GM12878 (cell line): ENCODE measurements at regions not wholly inside any gene's neighbourhood (a gene's known extent, or its start where the extent isn't known, plus 50 kb on each side); places are given as distances from the start of the nearest gene placed in this dataset.

Source experiments
- ATAC-seq: fragments of 200-7000 bp; cut with Tn5 transposase; 3 replicates; pipeline ENCODE4 v1.9.1; 2020; ENCODE audit warnings: mild to moderate bottlenecking, moderate library complexity
- BruUV-seq: library from RNA; stranded (reverse); fragments of 400-500 nt; replicated peaks from 2 replicates; lab custom pipeline; 2021; lab: Mats Ljungman, UMichigan
- CTCF ChIA-PET: fragments of 300-600 bp; sonication (Branson Sonifier 250); formaldehyde crosslinking; extraction: SDS; loops from one replicate; lab custom pipeline; 2021; ENCODE audit warnings: inconsistent platforms; lab: Yijun Ruan, JAX
- POLR2A ChIA-PET: fragments of 350-600 bp; formaldehyde crosslinking; extraction: SDS; loops from one replicate; lab custom pipeline; 2021; ENCODE audit warnings: inconsistent platforms; lab: Charles Lee
- RAD21 ChIA-PET: fragments of 300-600 bp; sonication (Branson Sonifier 250); formaldehyde crosslinking; loops from one replicate; lab custom pipeline; 2023; ENCODE audit warnings: antibody characterized with exemption; ENCODE audit not compliant: unreplicated experiment; lab: Charles Lee
- SMC1A ChIA-PET: fragments of 300-600 bp; sonication (Branson Sonifier 250); formaldehyde crosslinking; loops from one replicate; lab custom pipeline; 2023; ENCODE audit not compliant: unreplicated experiment, uncharacterized antibody; lab: Charles Lee
- DNase-seq: peaks from one replicate; pipeline ENCODE4 v3.0.0-alpha.2; 2011; ENCODE audit warnings: low read depth, low spot score
- FAIRE-seq: peaks from 3 replicates; lab custom pipeline; 2011; peaks lifted over from hg19 to GRCh38; lab: Jason Lieb, UNC
- H2AFZ ChIP-seq: 2 replicates; pipeline ENCODE4 v1.6.0; 2011; ENCODE audit warnings: low read depth, low read length, control low read depth; ENCODE audit not compliant: control insufficient read depth
- H3K27ac ChIP-seq: 2 replicates; pipeline ENCODE4 v1.5.1; 2011; ENCODE audit warnings: control low read depth; ENCODE audit not compliant: control insufficient read depth, insufficient read depth
- H3K27me3 ChIP-seq, 2 experiments: replicated peaks in 1 of 2; 2 replicates each; pipeline versions ENCODE4 v1.6.0 to v1.6.1; 2011; ENCODE audit warnings: low read length in 1 of 2; ENCODE audit not compliant: control insufficient read depth in 2 of 2, insufficient read depth in 2 of 2
- H3K36me3 ChIP-seq, 2 experiments: 2 replicates each; pipeline ENCODE4 v1.5.1; 2011; ENCODE audit warnings: low read length in 1 of 2; ENCODE audit not compliant: control insufficient read depth in 2 of 2, insufficient read depth in 2 of 2
- H3K4me1 ChIP-seq: 2 replicates; pipeline ENCODE4 v1.6.1; 2011; ENCODE audit warnings: mild to moderate bottlenecking, low read length, moderate library complexity, mixed read lengths; ENCODE audit not compliant: control insufficient read depth, insufficient read depth
- H3K4me2 ChIP-seq: 2 replicates; pipeline ENCODE4 v1.6.0; 2011; ENCODE audit warnings: control low read depth; ENCODE audit not compliant: control insufficient read depth, insufficient read depth
- H3K4me3 ChIP-seq: fragments of 200-600 bp; sonication (generic); 2 replicates; pipeline ENCODE4 v1.5.1; 2016
- H3K79me2 ChIP-seq: 2 replicates; pipeline ENCODE4 v1.6.0; 2011; ENCODE audit warnings: low read length; ENCODE audit not compliant: control insufficient read depth, insufficient read depth
- H3K9ac ChIP-seq: 2 replicates; pipeline ENCODE4 v1.8.0; 2011; ENCODE audit warnings: low read length, control low read depth, mixed read lengths; ENCODE audit not compliant: control insufficient read depth, insufficient read depth
- H3K9me3 ChIP-seq: replicated peaks from 3 replicates; pipeline ENCODE4 v1.5.1; 2011; ENCODE audit warnings: mild to moderate bottlenecking, low read length; ENCODE audit not compliant: control insufficient read depth, insufficient read depth
- H4K20me1 ChIP-seq: 2 replicates; pipeline ENCODE4 v1.6.0; 2011; ENCODE audit not compliant: control insufficient read depth, insufficient read depth
- BHLHE40 ChIP-seq, 2 experiments: fragments of 450-650 bp in 1 of 2; IDR thresholded peaks; 2 replicates each; pipeline ENCODE4 v1.6.1; 2011 to 2017; ENCODE audit warnings: low read depth in 2 of 2, borderline replicate concordance in 1 of 2, improper control_type of control experiment in 1 of 2, low read length in 1 of 2, mild to moderate bottlenecking in 1 of 2
- CBX3 ChIP-seq: fragments of 200-600 bp; sonication (generic); IDR thresholded peaks from 2 replicates; pipeline ENCODE4 v1.6.1; 2016; ENCODE audit warnings: low read depth, borderline replicate concordance
- CHD1 ChIP-seq: IDR thresholded peaks from 2 replicates; pipeline ENCODE4 v1.6.1; 2012; ENCODE audit warnings: low read depth, low read length, improper control_type of control experiment
- HDAC2 ChIP-seq: fragments of 200-600 bp; sonication (generic); IDR thresholded peaks from 2 replicates; pipeline ENCODE4 v1.6.1; 2017
- PAX8 ChIP-seq: fragments of 450-650 bp; IDR thresholded peaks from 2 replicates; pipeline ENCODE4 v1.6.1; 2017; ENCODE audit warnings: mild to moderate bottlenecking, moderate library complexity
- RELA ChIP-seq: fragments of 450-650 bp; IDR thresholded peaks from 2 replicates; pipeline ENCODE4 v1.8.0; 2014; ENCODE audit warnings: borderline replicate concordance; ENCODE audit not compliant: partially characterized antibody
- SREBF2 ChIP-seq: IDR thresholded peaks from 2 replicates; pipeline ENCODE4 v1.6.1; 2012; ENCODE audit warnings: mild to moderate bottlenecking, low read length
- WGBS: methylation state at CpG from one replicate; pipeline ENCODE4 v1.1.6; 2016; ENCODE audit warnings: low lambda C conversion rate; ENCODE audit not compliant: insufficient replicate concordance, insufficient coverage; ENCODE audit errors: missing lambda C conversion rate; 5-methylcytosine and 5-hydroxymethylcytosine counted together
- in situ Hi-C: fragments of 300-500 bp; cut with MboI; formaldehyde crosslinking; loops from 9 replicates; pipeline ENCODE4 v1.14.3; 2018; ENCODE audit warnings: mixed read lengths
- intact Hi-C: fragments of 100-400 bp; cut with micrococcal nuclease; formaldehyde crosslinking; loops from one replicate; pipeline ENCODE4 v1.14.2; 2022; ENCODE audit not compliant: unreplicated experiment
- TF ChIP-seq, protein P1 (sequence below): fragments of 450-650 bp; formaldehyde crosslinking; IDR thresholded peaks from 2 replicates; pipeline ENCODE4 v1.4.0; 2020; ENCODE audit warnings: mild to moderate bottlenecking, moderate library complexity
- TF ChIP-seq, protein P2 (sequence below): IDR thresholded peaks from 2 replicates; pipeline ENCODE4 v1.6.1; 2011; ENCODE audit warnings: borderline replicate concordance, low read depth, mild to moderate bottlenecking, moderate library complexity, mixed read lengths, low read length; ENCODE audit not compliant: insufficient read depth; ENCODE audit errors: extremely low read length
- TF ChIP-seq, protein P3 (sequence below): fragments of 450-650 bp; IDR thresholded peaks from 2 replicates; pipeline ENCODE4 v1.6.1; 2017; ENCODE audit warnings: borderline replicate concordance

DNA sequence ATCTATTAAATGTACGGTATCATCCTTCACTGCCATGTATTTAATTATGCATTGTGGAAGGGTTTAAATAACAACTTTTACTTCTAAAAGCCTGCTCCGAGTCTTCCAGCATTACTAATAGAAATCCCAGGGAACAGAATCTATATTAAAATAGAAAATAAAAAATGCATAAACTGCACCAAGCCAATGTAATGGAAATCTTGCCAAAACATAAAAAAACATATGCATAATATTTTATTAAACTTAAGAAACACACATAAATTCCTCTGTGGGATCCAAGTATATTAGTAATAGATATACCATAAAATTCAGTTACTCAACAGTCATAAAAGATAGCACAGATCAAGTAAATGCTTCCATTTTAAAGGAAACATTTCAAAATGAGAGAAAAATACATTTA lies 175.6 kb downstream of the TDRD15 start:
- RAD21 ChIA-PET: no interaction called here
- BruUV-seq: no TSS peak
- no peak overlapping the region for H2AFZ ChIP-seq
- H3K9me3 ChIP-seq: no peaks in the 10 kb centered on the region
- 23% methylated on average over 2 of the region's 2 CpGs for WGBS
- H3K9ac ChIP-seq: no peak overlapping the region
- ATAC-seq: no peak
- TF ChIP-seq BHLHE40 (IDR thresholded peaks at IDR 0.05; ENCODE audit: borderline replicate concordance in 1 of 2, low read depth in 2 of 2, low read length in 1 of 2) (no peak), CBX3 (no peak)
- TF ChIP-seq, all 136 proteins: peak for 0
- DNase-seq (no peak), FAIRE-seq (no peak)
- in situ Hi-C loops (no loop called here), intact Hi-C loops (no loop called here)
- Histone ChIP-seq H3K27ac (no peak overlapping the region), H3K27me3 (no peaks in the 10 kb centered on the region), H4K20me1 (no peaks in the 10 kb centered on the region), H3K4me1 (no peaks in the 10 kb centered on the region), H3K36me3 (no peaks in the 10 kb centered on the region), H3K79me2 (no peaks in the 10 kb centered on the region), H3K4me3 (no peak overlapping the region), H3K4me2 (no peak overlapping the region)
- ChIA-PET POLR2A (no interaction called here), CTCF (interaction anchor here (0.7 kb wide), 1 partner anchor 18 kb away, joined by 3 read pairs; no protein-coding TSS in a partner anchor), SMC1A (no interaction called here)

- ChIA-PET POLR2A (no interaction called here), SMC1A (no interaction called here), RAD21 (no interaction called here), CTCF (interaction anchor here (1.1 to 1.5 kb wide), 2 partner anchors 9 to 15 kb away, joined by 3 to 6 read pairs; no protein-coding TSS in a partner anchor)
- no peak overlapping the region for H3K4me2 ChIP-seq
- H3K79me2 ChIP-seq: no peaks in the 10 kb centered on the region
- DNase-seq (no peak), FAIRE-seq (no peak), ATAC-seq (no peak)
- no peaks in the 10 kb centered on the region for H4K20me1 ChIP-seq
- H3K9ac ChIP-seq: no peak overlapping the region
- no peaks in the 10 kb centered on the region for H3K9me3 ChIP-seq
- H3K27ac ChIP-seq: no peak overlapping the region
- 0% methylated on average over 1 of the region's 1 CpG for WGBS
- no peak overlapping the region for H2AFZ ChIP-seq
- in situ Hi-C loops (no loop called here), intact Hi-C loops (no loop called here)
- no peaks in the 10 kb centered on the region for H3K27me3 ChIP-seq
- no peak overlapping the region for H3K4me3 ChIP-seq
- no TSS peak for BruUV-seq
- no peaks in the 10 kb centered on the region for H3K36me3 ChIP-seq
- no peaks in the 10 kb centered on the region for H3K4me1 ChIP-seq
- TF ChIP-seq, protein P1, sequence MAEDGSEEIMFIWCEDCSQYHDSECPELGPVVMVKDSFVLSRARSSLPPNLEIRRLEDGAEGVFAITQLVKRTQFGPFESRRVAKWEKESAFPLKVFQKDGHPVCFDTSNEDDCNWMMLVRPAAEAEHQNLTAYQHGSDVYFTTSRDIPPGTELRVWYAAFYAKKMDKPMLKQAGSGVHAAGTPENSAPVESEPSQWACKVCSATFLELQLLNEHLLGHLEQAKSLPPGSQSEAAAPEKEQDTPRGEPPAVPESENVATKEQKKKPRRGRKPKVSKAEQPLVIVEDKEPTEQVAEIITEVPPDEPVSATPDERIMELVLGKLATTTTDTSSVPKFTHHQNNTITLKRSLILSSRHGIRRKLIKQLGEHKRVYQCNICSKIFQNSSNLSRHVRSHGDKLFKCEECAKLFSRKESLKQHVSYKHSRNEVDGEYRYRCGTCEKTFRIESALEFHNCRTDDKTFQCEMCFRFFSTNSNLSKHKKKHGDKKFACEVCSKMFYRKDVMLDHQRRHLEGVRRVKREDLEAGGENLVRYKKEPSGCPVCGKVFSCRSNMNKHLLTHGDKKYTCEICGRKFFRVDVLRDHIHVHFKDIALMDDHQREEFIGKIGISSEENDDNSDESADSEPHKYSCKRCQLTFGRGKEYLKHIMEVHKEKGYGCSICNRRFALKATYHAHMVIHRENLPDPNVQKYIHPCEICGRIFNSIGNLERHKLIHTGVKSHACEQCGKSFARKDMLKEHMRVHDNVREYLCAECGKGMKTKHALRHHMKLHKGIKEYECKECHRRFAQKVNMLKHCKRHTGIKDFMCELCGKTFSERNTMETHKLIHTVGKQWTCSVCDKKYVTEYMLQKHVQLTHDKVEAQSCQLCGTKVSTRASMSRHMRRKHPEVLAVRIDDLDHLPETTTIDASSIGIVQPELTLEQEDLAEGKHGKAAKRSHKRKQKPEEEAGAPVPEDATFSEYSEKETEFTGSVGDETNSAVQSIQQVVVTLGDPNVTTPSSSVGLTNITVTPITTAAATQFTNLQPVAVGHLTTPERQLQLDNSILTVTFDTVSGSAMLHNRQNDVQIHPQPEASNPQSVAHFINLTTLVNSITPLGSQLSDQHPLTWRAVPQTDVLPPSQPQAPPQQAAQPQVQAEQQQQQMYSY: no peak
- TF ChIP-seq HDAC2 (no peak), SREBF2 (no peak), PAX8 (no peak), RELA (no peak), CHD1 (no peak)
- TF ChIP-seq, protein P2, sequence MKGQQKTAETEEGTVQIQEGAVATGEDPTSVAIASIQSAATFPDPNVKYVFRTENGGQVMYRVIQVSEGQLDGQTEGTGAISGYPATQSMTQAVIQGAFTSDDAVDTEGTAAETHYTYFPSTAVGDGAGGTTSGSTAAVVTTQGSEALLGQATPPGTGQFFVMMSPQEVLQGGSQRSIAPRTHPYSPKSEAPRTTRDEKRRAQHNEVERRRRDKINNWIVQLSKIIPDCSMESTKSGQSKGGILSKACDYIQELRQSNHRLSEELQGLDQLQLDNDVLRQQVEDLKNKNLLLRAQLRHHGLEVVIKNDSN: no peak
- TF ChIP-seq, protein P3, sequence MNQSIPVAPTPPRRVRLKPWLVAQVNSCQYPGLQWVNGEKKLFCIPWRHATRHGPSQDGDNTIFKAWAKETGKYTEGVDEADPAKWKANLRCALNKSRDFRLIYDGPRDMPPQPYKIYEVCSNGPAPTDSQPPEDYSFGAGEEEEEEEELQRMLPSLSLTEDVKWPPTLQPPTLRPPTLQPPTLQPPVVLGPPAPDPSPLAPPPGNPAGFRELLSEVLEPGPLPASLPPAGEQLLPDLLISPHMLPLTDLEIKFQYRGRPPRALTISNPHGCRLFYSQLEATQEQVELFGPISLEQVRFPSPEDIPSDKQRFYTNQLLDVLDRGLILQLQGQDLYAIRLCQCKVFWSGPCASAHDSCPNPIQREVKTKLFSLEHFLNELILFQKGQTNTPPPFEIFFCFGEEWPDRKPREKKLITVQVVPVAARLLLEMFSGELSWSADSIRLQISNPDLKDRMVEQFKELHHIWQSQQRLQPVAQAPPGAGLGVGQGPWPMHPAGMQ: no peak
Observed at GRCh38 chr2:21301871-21302455, 178.2 kb downstream of the TDRD15 start.
